HepG2 (cell line): ENCODE measurements at regions not wholly inside any gene's neighbourhood (a gene's known extent, or its start where the extent isn't known, plus 50 kb on each side); places are given as distances from the start of the nearest gene placed in this dataset.
"Not testable (repeated sequence)": the region's sequence is repeated elsewhere in the genome, so short reads cannot be mapped to it uniquely, and the experiment has no call there.

Experiments used
- ATAC-seq: fragments of 200-7000 bp; cut with Tn5 transposase; 3 replicates; pipeline ENCODE4 v1.9.1; 2020; ENCODE audit warnings: mild to moderate bottlenecking, moderate library complexity
- BruUV-seq: library from RNA; stranded (reverse); fragments of 400-500 nt; replicated peaks from 2 replicates; lab custom pipeline; 2021; lab: Mats Ljungman, UMichigan
- CTCF ChIA-PET: fragments of 300-600 bp; formaldehyde crosslinking; extraction: SDS; loops from one replicate; lab custom pipeline; 2021; ENCODE audit warnings: low total read pairs, inconsistent platforms, low intra/inter-chr PET ratio; lab: Yijun Ruan, JAX
- POLR2A ChIA-PET: fragments of 350-600 bp; sonication (Branson Sonifier 250); formaldehyde crosslinking; loops from one replicate; lab custom pipeline; 2020; ENCODE audit warnings: antibody characterized with exemption, inconsistent platforms; lab: Yijun Ruan, JAX
- DNase-seq: peaks from one replicate; pipeline ENCODE4 v3.0.0-alpha.2; 2015; ENCODE audit warnings: low spot score
- FAIRE-seq: peaks from 3 replicates; lab custom pipeline; 2011; peaks lifted over from hg19 to GRCh38; lab: Jason Lieb, UNC
- H2AFZ ChIP-seq: one replicate; pipeline ENCODE4 v1.6.1; 2011; ENCODE audit warnings: low read length, inconsistent platforms
- H3K27ac ChIP-seq: fragments of 300-600 bp; 3 replicates; pipeline ENCODE4 v1.8.0; 2011; ENCODE audit warnings: mixed run types, mild to moderate bottlenecking, mixed read lengths, low read length, inconsistent platforms; ENCODE audit not compliant: insufficient read depth; ENCODE audit errors: extremely low read length
- H3K27me3 ChIP-seq, 2 experiments: fragments of 200-600 bp in 1 of 2; 2 replicates in 1 of 2; 3 replicates in 1 of 2; pipeline versions ENCODE4 v1.6.0 to v1.8.0; 2011; ENCODE audit warnings: low read length in 2 of 2, mild to moderate bottlenecking in 2 of 2, moderate library complexity in 2 of 2, inconsistent platforms in 1 of 2; ENCODE audit not compliant: insufficient read depth in 2 of 2, control insufficient read depth in 1 of 2
- H3K36me3 ChIP-seq, 2 experiments: fragments of 200-600 bp in 1 of 2; replicated peaks in 1 of 2; 2 replicates in 1 of 2; 3 replicates in 1 of 2; pipeline versions ENCODE4 v1.5.1 to v1.8.0; 2011; ENCODE audit warnings: low read length in 2 of 2, inconsistent platforms in 1 of 2; ENCODE audit not compliant: insufficient read depth in 2 of 2, control insufficient read depth in 1 of 2
- H3K4me1 ChIP-seq: 2 replicates; pipeline ENCODE4 v1.5.1; 2012; ENCODE audit warnings: low read length, inconsistent platforms; ENCODE audit not compliant: insufficient read depth
- H3K4me2 ChIP-seq: 2 replicates; pipeline ENCODE4 v1.6.0; 2011; ENCODE audit warnings: low read depth, low read length, inconsistent platforms
- H3K4me3 ChIP-seq, 3 experiments: fragments of 200-600 bp in 1 of 3; sonication (generic), shearing (Covaris generic) in 1 of 3; replicated peaks in 1 of 3; 2 replicates each; pipeline ENCODE4 v1.5.1; 2011 to 2016; ENCODE audit warnings: low read length in 3 of 3, inconsistent platforms in 2 of 3, low read depth in 2 of 3, mild to moderate bottlenecking in 2 of 3, control low read depth in 1 of 3, mixed read lengths in 1 of 3; ENCODE audit not compliant: insufficient read depth in 1 of 3
- H3K79me2 ChIP-seq: one replicate; pipeline ENCODE4 v1.6.1; 2011; ENCODE audit warnings: low read length, inconsistent platforms; ENCODE audit not compliant: insufficient read depth
- H3K9ac ChIP-seq: 2 replicates; pipeline ENCODE4 v1.6.0; 2011; ENCODE audit warnings: mild to moderate bottlenecking, low read depth, low read length, inconsistent platforms; ENCODE audit not compliant: insufficient read depth
- H3K9me3 ChIP-seq: 2 replicates; pipeline ENCODE4 v1.5.1; 2012; ENCODE audit warnings: mild to moderate bottlenecking, low read length
- H4K20me1 ChIP-seq: 2 replicates; pipeline ENCODE4 v1.6.0; 2011; ENCODE audit warnings: inconsistent platforms, mild to moderate bottlenecking, low read length, moderate library complexity; ENCODE audit not compliant: insufficient read depth
- CREM ChIP-seq, 2 experiments: sonication (generic) in 1 of 2; formaldehyde crosslinking in 1 of 2; IDR thresholded peaks; 2 replicates each; pipeline versions ENCODE4 v1.4.0 to v1.6.1; 2016 to 2020; ENCODE audit warnings: antibody characterized with exemption in 1 of 2, mild to moderate bottlenecking in 1 of 2, missing genetic modification reagents in 1 of 2
- CSRNP1 ChIP-seq: sonication (generic); formaldehyde crosslinking; IDR thresholded peaks from 2 replicates; pipeline ENCODE4 v1.8.1; 2023; ENCODE audit warnings: mild to moderate bottlenecking, missing genetic modification reagents
- ELF3 ChIP-seq: IDR thresholded peaks from 2 replicates; pipeline ENCODE4 v1.6.1; 2016; ENCODE audit warnings: missing genetic modification reagents, missing compliant biosample characterization
- FUBP1 ChIP-seq: sonication (generic); formaldehyde crosslinking; IDR thresholded peaks from 2 replicates; pipeline ENCODE4 v1.5.1; 2020; ENCODE audit warnings: missing genetic modification reagents, mild to moderate bottlenecking, borderline replicate concordance
- GPN1 ChIP-seq: sonication (generic); formaldehyde crosslinking; IDR thresholded peaks from 2 replicates; pipeline ENCODE4 v1.5.1; 2020; ENCODE audit warnings: missing genetic modification reagents, borderline replicate concordance
- JUND ChIP-seq: sonication (generic); formaldehyde crosslinking; IDR thresholded peaks from 2 replicates; pipeline ENCODE4 v1.8.0; 2022; ENCODE audit warnings: mild to moderate bottlenecking, missing genetic modification reagents
- MED8 ChIP-seq: sonication (generic); formaldehyde crosslinking; IDR thresholded peaks from 2 replicates; pipeline ENCODE4 v1.8.1; 2023; ENCODE audit warnings: mild to moderate bottlenecking, missing genetic modification reagents; ENCODE audit not compliant: insufficient replicate concordance
- MYPOP ChIP-seq: sonication (generic); formaldehyde crosslinking; IDR thresholded peaks from 2 replicates; pipeline ENCODE4 v1.8.1; 2023; ENCODE audit warnings: mild to moderate bottlenecking, moderate library complexity, missing genetic modification reagents
- ZFP82 ChIP-seq: sonication (generic); formaldehyde crosslinking; IDR thresholded peaks from 2 replicates; pipeline ENCODE4 v1.5.1; 2020; ENCODE audit warnings: mild to moderate bottlenecking, missing genetic modification reagents, borderline replicate concordance
- ZNF780A ChIP-seq: sonication (generic); formaldehyde crosslinking; IDR thresholded peaks from 2 replicates; pipeline ENCODE4 v1.8.0; 2022; ENCODE audit warnings: mild to moderate bottlenecking, missing genetic modification reagents, moderate library complexity
- WGBS: methylation state at CpG from one replicate; pipeline ENCODE4 v1.1.6; 2017; ENCODE audit warnings: low lambda C conversion rate; 5-methylcytosine and 5-hydroxymethylcytosine counted together
- in situ Hi-C: cut with HindIII; loops from 2 replicates; pipeline ENCODE4 v1.10.0; 2017; ENCODE audit warnings: low pct_unique_long_range_greater_than_20kb; ENCODE audit not compliant: extremely low pct_ligation_motif_present
- intact Hi-C: fragments of 100-400 bp; cut with micrococcal nuclease; formaldehyde crosslinking; loops from one replicate; pipeline ENCODE4 v1.10.0; 2022; ENCODE audit not compliant: unreplicated experiment

- no peaks in the 10 kb centered on the region for H3K9me3 ChIP-seq
- no peak overlapping the region for H3K27ac ChIP-seq
- no peak overlapping the region for H3K9ac ChIP-seq
- no peak for FAIRE-seq
- no TSS peak for BruUV-seq
- no peaks in the 10 kb centered on the region for H3K36me3 ChIP-seq
- POLR2A ChIA-PET = no interaction called here
- H3K79me2 ChIP-seq = no peaks in the 10 kb centered on the region
- 28% methylated on average over 3 of the region's 3 CpGs for WGBS
- no peak overlapping the region for H3K4me2 ChIP-seq
- ATAC-seq = no peak
- H3K4me1 ChIP-seq = no peaks in the 10 kb centered on the region
- no peaks in the 10 kb centered on the region for H4K20me1 ChIP-seq
- intact Hi-C loops (no loop called here), in situ Hi-C loops (no loop called here)
- TF ChIP-seq ZNF780A (CRISPR knock-in tag) (no peak), MED8 (CRISPR knock-in tag) (no peak), GPN1 (CRISPR knock-in tag) (no peak), JUND (CRISPR knock-in tag) (no peak), CREM (IDR thresholded peaks at IDR 0.05) (no peak), CREM (CRISPR knock-in tag; IDR thresholded peaks at IDR 0.05) (no peak), CSRNP1 (CRISPR knock-in tag) (no peak), FUBP1 (CRISPR knock-in tag) (no peak), ZFP82 (CRISPR knock-in tag) (no peak), MYPOP (CRISPR knock-in tag) (no peak), ELF3 (CRISPR knock-in tag) (no peak)
- no peak for DNase-seq
- H3K27me3 ChIP-seq = no peaks in the 10 kb centered on the region
- no peak overlapping the region for H2AFZ ChIP-seq
- CTCF ChIA-PET = no interaction called here
- no peak overlapping the region for H3K4me3 ChIP-seq
These were observed 703.0 kb upstream of the NRP1 start for GRCh38 chr10:34037499-34037898.

- H3K9ac ChIP-seq, in situ Hi-C loops, ATAC-seq, intact Hi-C loops, H3K4me3 ChIP-seq, H3K4me2 ChIP-seq, H3K9me3 ChIP-seq, POLR2A ChIA-PET, FAIRE-seq, H3K4me1 ChIP-seq, CTCF ChIA-PET, H3K36me3 ChIP-seq, H3K79me2 ChIP-seq, H3K27me3 ChIP-seq, DNase-seq, H3K27ac ChIP-seq, H2AFZ ChIP-seq, BruUV-seq, H4K20me1 ChIP-seq: not testable (repeated sequence)
- 43% methylated on average over 6 of the region's 29 CpGs for WGBS
These were observed 700.8 kb upstream of the NRP1 start for GRCh38 chr10:34035241-34035790.
